Activated CD4-positive, alpha-beta T cell treated with anti-CD3 and anti-CD28 coated beads, Interleukin-2, amount 10 ng/mL, durations not matched to agents 7 days and 5 days (primary cell): ENCODE measurements at regions not wholly inside any gene's neighbourhood (a gene's known extent, or its start where the extent isn't known, plus 50 kb on each side); places are given as distances from the start of the nearest gene placed in this dataset.

Experiments
- CTCF ChIA-PET: fragments of 350-600 bp; sonication (Branson Sonifier 250); formaldehyde crosslinking; loops from one replicate; lab custom pipeline; 2021; ENCODE audit warnings: antibody characterized with exemption; lab: Charles Lee
- POLR2A ChIA-PET: fragments of 350-600 bp; sonication (Branson Sonifier 250); formaldehyde crosslinking; loops from one replicate; lab custom pipeline; 2021; ENCODE audit warnings: antibody characterized with exemption; lab: Charles Lee
- DNase-seq: peaks from one replicate; pipeline ENCODE4 v3.0.0-alpha.2; 2020
- H3K27ac Mint-ChIP-seq: one replicate; pipeline ENCODE4 v1.8.0; 2021; ENCODE audit warnings: mild to moderate bottlenecking, moderate library complexity, mixed read lengths
- H3K27me3 Mint-ChIP-seq: one replicate; pipeline ENCODE4 v1.8.0; 2021; ENCODE audit warnings: mixed read lengths
- H3K36me3 Mint-ChIP-seq: one replicate; pipeline ENCODE4 v1.8.0; 2021; ENCODE audit warnings: low read depth, mixed read lengths
- H3K4me1 Mint-ChIP-seq: one replicate; pipeline ENCODE4 v1.8.0; 2021; ENCODE audit warnings: mixed read lengths
- H3K4me3 Mint-ChIP-seq: one replicate; pipeline ENCODE4 v1.8.0; 2021; ENCODE audit warnings: mild to moderate bottlenecking, moderate library complexity, mixed read lengths
- H3K9me3 Mint-ChIP-seq: one replicate; pipeline ENCODE4 v1.8.0; 2021; ENCODE audit warnings: mixed read lengths

DNA sequence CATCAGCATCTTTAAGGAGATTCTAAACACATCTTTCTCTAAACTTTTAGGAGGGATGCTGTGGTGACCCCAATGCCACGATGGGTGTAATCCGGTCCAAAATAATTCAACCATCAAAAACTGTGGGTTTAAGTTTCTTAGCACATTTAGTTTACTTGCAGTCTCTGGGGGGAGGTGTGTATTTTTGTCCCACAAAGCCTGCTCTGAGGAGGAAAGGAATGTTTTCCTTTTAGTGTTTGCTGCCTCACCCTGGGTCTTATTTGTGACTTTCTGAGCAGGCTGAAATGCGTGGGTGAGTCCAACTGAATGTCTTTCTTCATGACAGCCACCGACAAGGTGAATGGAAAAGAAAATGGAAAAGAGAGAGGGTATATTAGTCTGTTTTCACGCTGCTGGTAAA is 1324.7 kb downstream of the AACS start:
- Mint-ChIP-seq H3K27ac (no peak overlapping the region), H3K9me3 (peaks cover 11% of the 10 kb centered on the region), H3K4me3 (no peak overlapping the region), H3K36me3 (no peaks in the 10 kb centered on the region), H3K27me3 (no peaks in the 10 kb centered on the region), H3K4me1 (no peaks in the 10 kb centered on the region)
- CTCF ChIA-PET = no interaction called here
- POLR2A ChIA-PET = no interaction called here
- DNase-seq = no peak

- H3K9me3 Mint-ChIP-seq = peaks cover 11% of the 10 kb centered on the region
- no peak for DNase-seq
- H3K36me3 Mint-ChIP-seq = no peaks in the 10 kb centered on the region
- H3K27me3 Mint-ChIP-seq = no peaks in the 10 kb centered on the region
- H3K27ac Mint-ChIP-seq = no peak overlapping the region
- H3K4me3 Mint-ChIP-seq = no peak overlapping the region
- no peaks in the 10 kb centered on the region for H3K4me1 Mint-ChIP-seq
- ChIA-PET CTCF (no interaction called here), POLR2A (no interaction called here)
Measured at GRCh38 chr12:126390969-126391566, 1325.8 kb downstream of the AACS start.

DNA sequence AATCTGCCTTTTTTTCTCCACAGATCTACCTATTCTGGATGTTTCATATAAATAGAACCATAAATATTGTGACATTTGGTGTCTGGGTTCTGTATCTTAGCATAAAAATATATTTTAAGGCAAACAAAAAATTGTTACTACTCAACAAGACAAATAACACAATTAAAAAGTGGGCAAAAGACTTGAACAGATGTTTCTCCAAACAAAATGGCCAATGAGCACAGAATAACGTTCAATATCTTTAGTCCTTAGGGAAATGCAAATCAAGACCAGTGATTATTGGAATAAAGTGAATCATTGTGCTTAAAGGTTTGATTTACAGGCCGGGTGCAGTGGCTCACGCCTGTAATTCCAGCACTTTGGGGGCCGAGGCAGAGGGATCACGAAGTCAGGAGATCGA is 1331.3 kb downstream of the AACS start:
- H3K27ac Mint-ChIP-seq = no peak overlapping the region
- H3K4me3 Mint-ChIP-seq = no peak overlapping the region
- H3K27me3 Mint-ChIP-seq = no peaks in the 10 kb centered on the region
- no peaks in the 10 kb centered on the region for H3K4me1 Mint-ChIP-seq
- H3K36me3 Mint-ChIP-seq = no peaks in the 10 kb centered on the region
- POLR2A ChIA-PET = interaction anchor here (0.7 kb wide), 1 partner anchor 1452 kb away, joined by 3 read pairs; no protein-coding TSS in a partner anchor
- no peak for DNase-seq
- H3K9me3 Mint-ChIP-seq = no peaks in the 10 kb centered on the region
- CTCF ChIA-PET = no interaction called here

DNA sequence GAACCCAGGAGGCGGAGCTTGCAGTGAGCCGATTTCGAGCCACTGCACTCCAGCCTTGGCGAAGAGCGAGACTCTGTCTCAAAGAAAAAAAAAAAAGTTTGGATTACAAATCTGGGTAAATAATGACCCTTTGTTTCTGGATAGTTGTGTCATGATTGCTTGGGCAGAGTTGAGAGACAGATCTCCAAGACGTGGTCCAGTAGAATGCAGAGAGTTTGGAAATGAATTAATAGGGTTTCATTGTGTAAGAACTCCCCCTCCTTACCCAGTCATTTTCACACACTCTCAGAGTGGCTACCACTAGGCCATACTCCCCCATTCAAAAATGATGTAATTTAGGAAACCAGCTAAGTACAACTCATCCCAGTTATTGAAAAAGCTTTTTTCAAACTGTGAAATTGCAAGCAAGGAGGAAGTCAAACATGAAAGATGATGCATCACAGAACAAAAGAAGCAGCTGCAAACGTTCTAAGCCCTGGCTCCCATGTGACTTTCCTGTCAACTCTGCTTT is 1331.9 kb downstream of the AACS start:
- CTCF ChIA-PET = no interaction called here
- no peak overlapping the region for H3K27ac Mint-ChIP-seq
- no peaks in the 10 kb centered on the region for H3K27me3 Mint-ChIP-seq
- POLR2A ChIA-PET = interaction anchor here (0.7 kb wide), 1 partner anchor 1452 kb away, joined by 3 read pairs; no protein-coding TSS in a partner anchor
- H3K36me3 Mint-ChIP-seq = no peaks in the 10 kb centered on the region
- no peak overlapping the region for H3K4me3 Mint-ChIP-seq
- no peak for DNase-seq
- H3K4me1 Mint-ChIP-seq = no peaks in the 10 kb centered on the region
- H3K9me3 Mint-ChIP-seq = no peaks in the 10 kb centered on the region

DNA sequence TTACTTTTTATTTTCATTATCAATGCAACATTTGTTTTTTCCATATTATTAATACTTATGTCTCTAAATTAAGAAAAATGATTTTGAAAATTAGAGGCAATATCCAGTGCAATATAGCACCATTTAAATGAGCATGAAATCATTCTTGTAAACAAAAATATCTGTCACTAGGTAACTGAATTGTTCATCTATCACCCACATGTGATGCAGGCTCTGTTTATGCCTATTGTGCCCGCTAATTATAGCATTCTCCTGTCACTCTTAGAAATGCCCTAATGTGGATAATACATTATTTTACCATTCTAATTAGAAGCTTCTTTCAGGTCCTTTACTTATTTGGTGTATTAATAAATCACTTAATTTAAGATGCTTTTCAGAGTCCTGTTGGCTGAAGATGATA is 1332.4 kb downstream of the AACS start:
- CTCF ChIA-PET = no interaction called here
- POLR2A ChIA-PET = no interaction called here
- Mint-ChIP-seq H3K36me3 (no peaks in the 10 kb centered on the region), H3K27ac (no peak overlapping the region), H3K4me3 (no peak overlapping the region), H3K27me3 (no peaks in the 10 kb centered on the region), H3K9me3 (no peaks in the 10 kb centered on the region), H3K4me1 (no peaks in the 10 kb centered on the region)
- DNase-seq = no peak

DNA sequence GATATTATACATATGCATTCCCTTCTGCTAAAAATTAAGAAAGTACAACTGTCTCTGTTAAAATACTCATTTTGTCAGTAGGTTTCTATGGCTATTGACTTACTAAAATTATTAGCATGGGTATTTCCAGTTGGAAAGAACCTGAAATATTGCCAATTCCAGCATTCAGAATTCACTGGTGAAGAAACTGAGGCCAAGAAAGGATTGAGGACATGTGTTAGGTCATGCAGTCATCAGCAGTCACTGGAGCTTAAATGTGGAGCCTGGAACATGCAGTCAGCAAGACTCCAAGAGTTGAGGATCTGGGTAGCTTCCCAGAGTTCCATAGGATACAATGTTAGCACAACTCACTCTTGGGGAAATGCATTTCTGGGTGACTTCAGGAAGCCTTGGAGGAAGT is 1335.6 kb downstream of the AACS start:
- Mint-ChIP-seq H3K4me1 (no peaks in the 10 kb centered on the region), H3K27me3 (no peaks in the 10 kb centered on the region), H3K27ac (no peak overlapping the region), H3K4me3 (no peak overlapping the region), H3K36me3 (no peaks in the 10 kb centered on the region), H3K9me3 (no peaks in the 10 kb centered on the region)
- DNase-seq = no peak
- ChIA-PET POLR2A (no interaction called here), CTCF (no interaction called here)

GRCh38 chr12:126404293-126404881 is 1339.2 kb downstream of the AACS start:
- CTCF ChIA-PET = no interaction called here
- H3K27ac Mint-ChIP-seq = no peak overlapping the region
- H3K4me3 Mint-ChIP-seq = no peak overlapping the region
- DNase-seq = no peak
- H3K9me3 Mint-ChIP-seq = peaks cover 3% of the 10 kb centered on the region
- H3K4me1 Mint-ChIP-seq = peaks cover 2% of the 10 kb centered on the region
- POLR2A ChIA-PET = no interaction called here
- H3K36me3 Mint-ChIP-seq = no peaks in the 10 kb centered on the region
- H3K27me3 Mint-ChIP-seq = no peaks in the 10 kb centered on the region

DNA sequence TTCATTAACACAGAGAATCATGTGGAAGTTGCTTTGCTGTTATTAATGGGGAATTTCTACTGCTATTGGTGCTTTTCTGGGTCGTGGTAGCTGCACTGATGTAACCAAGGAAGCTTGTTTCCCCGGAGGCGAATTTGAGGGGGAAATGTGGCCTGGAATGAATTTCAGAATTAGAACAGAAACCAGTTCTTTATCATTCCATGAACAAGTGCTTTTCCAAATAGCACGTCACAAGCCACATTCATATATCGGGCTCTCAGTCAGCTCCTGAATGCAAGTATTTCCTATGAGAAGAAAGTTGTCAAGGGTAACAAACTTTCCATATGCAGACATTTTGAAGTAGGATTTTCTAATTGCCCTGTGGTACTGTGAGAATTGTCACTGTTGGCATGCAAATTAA is 1353.2 kb downstream of the AACS start:
- no peaks in the 10 kb centered on the region for H3K4me1 Mint-ChIP-seq
- H3K36me3 Mint-ChIP-seq = no peaks in the 10 kb centered on the region
- H3K9me3 Mint-ChIP-seq = no peaks in the 10 kb centered on the region
- POLR2A ChIA-PET = no interaction called here
- no peak overlapping the region for H3K4me3 Mint-ChIP-seq
- DNase-seq = no peak
- no peaks in the 10 kb centered on the region for H3K27me3 Mint-ChIP-seq
- no peak overlapping the region for H3K27ac Mint-ChIP-seq
- CTCF ChIA-PET = no interaction called here

GRCh38 chr12:126419131-126419530 is 1353.9 kb downstream of the AACS start:
- Mint-ChIP-seq H3K36me3 (no peaks in the 10 kb centered on the region), H3K9me3 (no peaks in the 10 kb centered on the region), H3K4me3 (no peak overlapping the region), H3K4me1 (no peaks in the 10 kb centered on the region), H3K27me3 (no peaks in the 10 kb centered on the region), H3K27ac (no peak overlapping the region)
- DNase-seq = no peak
- ChIA-PET POLR2A (no interaction called here), CTCF (interaction anchor here (0.6 kb wide), 1 partner anchor 14 kb away, joined by 3 read pairs; no protein-coding TSS in a partner anchor)

GRCh38 chr12:126424696-126425095 is 1359.5 kb downstream of the AACS start:
- no peaks in the 10 kb centered on the region for H3K36me3 Mint-ChIP-seq
- H3K4me3 Mint-ChIP-seq = no peak overlapping the region

DNA sequence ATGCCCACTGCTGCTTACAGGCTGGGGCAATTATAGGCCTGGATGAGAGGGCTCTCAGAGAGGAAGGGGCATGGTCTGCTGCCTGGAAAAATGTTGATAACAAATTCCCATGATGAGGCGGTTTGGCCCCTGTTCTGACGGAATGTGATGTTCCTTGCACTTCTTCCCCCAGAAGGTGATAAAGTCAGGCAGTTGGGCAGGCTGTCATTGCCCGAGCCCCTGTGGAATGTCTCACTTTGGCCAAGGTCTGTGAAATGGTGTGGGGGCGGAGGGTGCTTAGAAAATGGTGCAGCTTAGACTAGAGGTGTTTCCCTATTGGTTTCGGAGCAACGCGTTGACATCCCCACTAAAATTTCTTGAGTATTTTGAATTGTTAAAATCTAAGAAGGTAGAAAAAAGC is 1360.0 kb downstream of the AACS start:
- no peaks in the 10 kb centered on the region for H3K4me1 Mint-ChIP-seq
- H3K4me3 Mint-ChIP-seq = no peak overlapping the region
- H3K27ac Mint-ChIP-seq = no peak overlapping the region
- no peak for DNase-seq
- H3K36me3 Mint-ChIP-seq = no peaks in the 10 kb centered on the region
- ChIA-PET POLR2A (no interaction called here), CTCF (no interaction called here)
- no peaks in the 10 kb centered on the region for H3K27me3 Mint-ChIP-seq
- no peaks in the 10 kb centered on the region for H3K9me3 Mint-ChIP-seq

More at GRCh38 chr12:126424696-126425095, 1359.5 kb downstream of the AACS start:
- ChIA-PET CTCF (no interaction called here), POLR2A (no interaction called here)
- no peak for DNase-seq
- H3K27ac Mint-ChIP-seq = peak overlapping the region; percentile 14
- H3K4me1 Mint-ChIP-seq = no peaks in the 10 kb centered on the region
- H3K9me3 Mint-ChIP-seq = no peaks in the 10 kb centered on the region
- H3K27me3 Mint-ChIP-seq = no peaks in the 10 kb centered on the region

GRCh38 chr12:126428769-126429168 is 1363.5 kb downstream of the AACS start:
- H3K27me3 Mint-ChIP-seq = no peaks in the 10 kb centered on the region
- no peak for DNase-seq
- H3K4me1 Mint-ChIP-seq = no peaks in the 10 kb centered on the region
- POLR2A ChIA-PET = no interaction called here
- no peak overlapping the region for H3K4me3 Mint-ChIP-seq
- no peak overlapping the region for H3K27ac Mint-ChIP-seq
- CTCF ChIA-PET = no interaction called here
- H3K9me3 Mint-ChIP-seq = no peaks in the 10 kb centered on the region
- no peaks in the 10 kb centered on the region for H3K36me3 Mint-ChIP-seq

GRCh38 chr12:126430921-126431320 is 1365.7 kb downstream of the AACS start:
- Mint-ChIP-seq H3K27ac (no peak overlapping the region), H3K27me3 (no peaks in the 10 kb centered on the region), H3K4me3 (no peak overlapping the region), H3K9me3 (no peaks in the 10 kb centered on the region), H3K4me1 (no peaks in the 10 kb centered on the region), H3K36me3 (no peaks in the 10 kb centered on the region)
- no peak for DNase-seq
- ChIA-PET POLR2A (no interaction called here), CTCF (no interaction called here)

DNA sequence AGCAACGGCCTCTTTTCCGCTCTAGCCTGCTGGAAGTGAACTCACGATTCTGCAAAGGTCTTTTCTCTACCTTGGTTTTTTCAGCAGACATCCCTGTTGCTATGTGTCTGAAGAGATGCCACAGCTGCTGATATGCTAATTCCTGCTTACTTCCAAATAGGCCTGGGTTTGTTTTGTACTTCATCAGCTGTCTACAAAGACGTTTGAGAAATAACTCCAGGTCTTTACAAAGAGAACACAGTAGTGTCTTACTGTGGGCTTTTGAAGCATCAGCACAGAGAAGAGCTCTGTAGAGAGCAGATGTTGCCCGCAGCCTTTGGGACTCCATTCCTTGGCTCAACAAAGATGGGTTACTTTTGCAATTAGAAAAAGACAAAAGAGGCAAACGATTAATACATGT is 1366.5 kb downstream of the AACS start:
- Mint-ChIP-seq H3K36me3 (no peaks in the 10 kb centered on the region), H3K27ac (no peak overlapping the region), H3K4me3 (no peak overlapping the region), H3K9me3 (no peaks in the 10 kb centered on the region), H3K27me3 (no peaks in the 10 kb centered on the region), H3K4me1 (no peaks in the 10 kb centered on the region)
- no peak for DNase-seq
- ChIA-PET POLR2A (no interaction called here), CTCF (no interaction called here)
